ENCODE measurements at regions not wholly inside any gene's neighbourhood (a gene's known extent, or its start where the extent isn't known, plus 50 kb on each side); places are given as distances from the start of the nearest gene placed in this dataset.
"Not testable (repeated sequence)": the region's sequence is repeated elsewhere in the genome, so short reads cannot be mapped to it uniquely, and the experiment has no call there.

DNA sequence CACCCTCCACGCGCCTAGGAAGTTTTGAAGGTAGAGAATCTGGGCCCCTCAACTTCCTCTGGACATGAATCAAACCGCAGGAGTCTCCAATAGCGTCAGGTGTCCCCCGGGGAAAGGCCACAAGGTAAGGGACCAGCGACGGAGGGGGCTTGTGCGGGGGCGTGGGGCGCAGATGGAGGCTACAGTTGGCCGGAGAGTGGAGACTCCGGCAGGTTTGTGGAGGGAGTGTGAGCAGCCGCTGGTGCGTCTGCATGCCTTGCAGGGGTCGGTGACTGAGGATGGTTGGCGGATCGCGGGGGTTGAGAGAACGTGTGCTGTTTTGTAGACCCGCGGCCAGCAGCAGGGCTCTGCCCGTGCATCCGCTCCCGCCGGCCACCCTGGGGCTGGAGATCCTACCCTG, 303.3 kb upstream of the DPP6 start:
- not testable (repeated sequence) for TF ChIP-seq CTCF (IDR thresholded peaks at IDR 0.05; ENCODE audit: low read depth, low read length); EZH2phosphoT487 (IDR thresholded peaks at IDR 0.05; ENCODE audit: low read depth)
